ENCODE measurements at regions not wholly inside any gene's neighbourhood (a gene's known extent, or its start where the extent isn't known, plus 50 kb on each side); places are given as distances from the start of the nearest gene placed in this dataset.
"Not testable (repeated sequence)": the region's sequence is repeated elsewhere in the genome, so short reads cannot be mapped to it uniquely, and the experiment has no call there.

DNA sequence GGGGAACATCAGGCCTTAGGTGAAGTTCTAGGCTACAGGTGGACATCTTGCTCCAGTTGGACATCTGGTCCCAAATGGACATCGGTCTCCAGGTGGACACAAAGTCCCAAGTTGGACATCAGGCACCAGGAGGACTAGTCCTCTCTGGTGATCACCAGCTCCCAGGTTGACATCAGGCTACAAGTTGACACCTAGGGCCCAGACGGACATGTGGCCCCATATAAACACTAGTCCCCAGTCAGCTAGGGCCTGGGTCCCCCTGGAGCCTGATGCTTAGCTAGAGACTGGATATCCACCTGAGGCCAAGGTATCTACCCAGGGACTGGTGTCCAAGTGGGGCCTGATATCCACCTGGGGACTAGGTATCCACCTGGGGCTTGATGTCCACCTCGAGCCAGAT lies 75.8 kb upstream of the ZNF337 start:
- DNase-seq: not testable (repeated sequence)

DNA sequence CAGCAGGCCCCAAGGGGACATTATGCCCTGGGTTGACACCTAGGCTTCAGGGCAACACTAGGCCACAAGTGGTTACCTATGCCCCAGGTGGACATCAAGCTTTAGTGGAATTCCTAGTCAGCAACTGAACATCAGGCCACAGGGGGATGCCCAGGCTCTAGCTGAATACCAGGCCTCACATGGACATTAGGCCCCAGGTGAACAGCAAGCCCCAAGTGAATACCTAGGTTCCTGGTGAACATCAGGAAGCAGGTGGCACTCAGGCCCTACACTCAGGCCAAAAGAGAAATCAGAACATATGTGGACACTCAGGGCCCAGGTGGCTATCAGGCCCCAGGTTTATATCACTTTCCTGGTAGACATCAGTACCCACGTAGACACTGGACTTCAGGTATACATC lies 75.2 kb upstream of the ZNF337 start:
- DNase-seq: not testable (repeated sequence)

DNA sequence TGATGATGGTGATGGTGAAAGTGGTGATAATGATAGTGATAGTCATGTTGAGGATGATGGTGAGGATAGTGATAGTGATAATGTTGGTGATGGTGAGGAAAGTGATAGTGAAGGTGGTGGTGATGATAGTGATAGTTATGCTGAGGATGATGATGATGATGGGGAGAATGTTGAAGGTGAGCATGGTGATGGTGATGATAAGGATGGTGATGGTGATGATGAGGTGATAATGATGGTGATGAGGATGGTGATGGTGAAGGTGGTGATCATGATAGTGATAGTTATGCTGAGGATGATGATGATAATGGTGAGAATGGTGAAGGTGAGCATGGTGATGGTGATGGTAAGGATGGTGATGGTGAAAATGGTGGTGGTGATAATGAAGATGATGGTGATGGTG lies 64.9 kb upstream of the ZNF337 start:
- no peak for DNase-seq

DNA sequence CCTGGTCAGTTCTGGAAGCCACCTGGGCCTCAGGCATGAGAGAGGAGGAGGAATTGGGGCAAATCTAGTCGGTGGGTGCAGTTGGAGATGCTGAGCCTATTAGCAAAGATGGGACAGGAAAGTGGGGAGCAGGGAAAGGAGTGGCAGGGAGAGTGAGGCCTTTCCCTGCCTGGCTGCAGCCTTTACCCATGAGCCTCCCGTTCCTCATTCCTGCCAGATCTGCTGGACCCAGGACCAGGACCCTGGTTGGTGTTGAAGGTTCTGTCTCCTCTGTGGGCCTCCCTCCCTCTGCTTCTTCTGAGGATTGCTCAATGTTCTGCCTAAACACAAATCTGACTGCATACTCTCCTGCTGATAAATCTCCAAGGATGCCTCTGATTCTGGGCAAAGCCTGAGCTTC lies 64.4 kb upstream of the ZNF337 start:
- DNase-seq: not testable (repeated sequence)

DNA sequence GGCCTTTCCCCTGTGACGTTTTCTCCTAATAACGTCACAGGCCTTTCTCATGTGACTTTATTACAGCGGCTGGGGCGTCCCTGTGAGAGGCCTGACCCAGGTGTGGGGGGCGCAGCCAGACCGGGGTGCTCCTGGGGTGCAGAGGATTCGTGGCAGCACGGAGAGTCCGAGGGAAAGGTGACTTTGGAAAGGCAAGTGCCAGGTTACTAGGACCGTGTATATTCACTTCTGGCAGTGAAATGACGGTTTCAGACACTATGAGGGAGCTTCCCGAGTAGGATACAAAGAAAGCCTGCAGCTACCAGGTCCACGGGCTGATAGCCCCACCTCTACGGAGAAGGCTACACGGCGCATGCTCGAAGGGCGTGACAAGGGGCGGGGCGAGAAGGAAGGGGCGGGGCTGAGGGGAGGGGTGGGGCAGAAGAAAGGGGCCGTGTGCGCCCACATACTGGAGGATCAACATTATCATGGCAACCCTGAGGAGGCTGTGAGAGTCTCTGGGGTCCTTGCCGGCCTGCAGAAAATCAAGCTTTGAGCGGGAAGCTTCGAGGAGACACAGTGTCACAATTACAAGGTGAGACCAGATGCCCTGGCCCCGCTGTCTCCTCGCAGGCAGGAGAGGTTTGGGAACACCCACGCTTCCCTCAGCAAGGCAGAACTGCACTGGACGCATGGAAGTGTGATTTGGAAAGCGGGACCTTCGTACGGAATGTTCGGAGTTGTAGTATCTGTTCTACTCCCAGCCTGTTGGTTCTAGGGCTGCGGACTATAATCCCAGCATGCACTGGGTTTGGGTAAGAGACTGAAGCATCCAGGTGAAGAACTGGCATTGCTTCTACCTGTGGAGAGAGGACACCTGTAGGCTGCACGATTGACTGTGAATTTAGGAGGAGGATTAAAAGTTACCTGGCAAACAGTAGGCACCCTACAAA lies 54.4 kb upstream of the ZNF337 start:
- no peak for DNase-seq

DNA sequence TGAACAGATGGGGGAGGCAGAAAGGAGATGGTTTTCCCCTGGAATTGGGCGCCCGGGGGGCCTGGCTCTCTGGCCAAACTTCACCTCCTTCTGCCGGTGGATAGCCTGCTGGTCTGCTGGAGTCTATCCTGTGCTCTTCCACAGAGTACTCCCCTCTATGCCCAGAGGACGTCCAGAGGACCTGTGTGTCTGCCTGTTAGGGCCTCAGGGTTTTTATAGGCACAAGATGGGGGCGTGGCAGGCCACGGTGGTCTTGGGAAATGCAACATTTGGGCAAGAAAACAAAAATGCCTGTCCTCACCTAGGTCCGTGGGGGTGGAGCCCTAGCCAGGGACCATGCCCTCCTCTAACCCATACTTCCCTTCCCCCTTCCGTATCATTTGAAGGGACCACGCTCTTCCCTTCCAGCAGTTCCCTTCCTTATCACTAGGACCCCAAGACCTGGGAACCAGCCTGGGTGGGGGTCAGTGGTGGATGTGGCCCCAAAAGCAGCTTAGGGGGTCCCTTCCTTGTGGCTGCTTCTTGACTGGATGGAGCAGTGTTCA lies 53.6 kb upstream of the ZNF337 start:
- DNase-seq: no peak

DNA sequence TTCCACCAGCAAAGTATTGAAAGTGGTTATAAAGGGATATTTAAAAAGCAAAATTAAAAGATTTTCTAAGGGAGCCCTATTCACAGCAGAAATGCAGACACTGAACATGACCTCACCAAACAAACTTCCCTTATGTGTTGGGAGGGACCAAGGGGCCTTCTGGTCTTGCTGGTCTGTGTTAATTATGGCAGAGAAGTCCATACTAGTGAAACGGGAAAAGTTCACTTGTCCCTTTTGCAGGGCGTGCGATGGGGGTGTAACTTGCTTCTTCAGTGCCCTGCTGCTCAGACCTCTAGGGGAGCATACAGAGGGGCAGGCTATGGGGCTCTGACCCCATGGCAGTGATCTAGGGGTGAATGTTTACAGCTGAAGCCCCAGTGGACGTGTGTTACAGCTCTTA lies 53.0 kb upstream of the ZNF337 start:
- no peak for DNase-seq
